ENCODE measurements at regions not wholly inside any gene's neighbourhood (a gene's known extent, or its start where the extent isn't known, plus 50 kb on each side); places are given as distances from the start of the nearest gene placed in this dataset.

DNA sequence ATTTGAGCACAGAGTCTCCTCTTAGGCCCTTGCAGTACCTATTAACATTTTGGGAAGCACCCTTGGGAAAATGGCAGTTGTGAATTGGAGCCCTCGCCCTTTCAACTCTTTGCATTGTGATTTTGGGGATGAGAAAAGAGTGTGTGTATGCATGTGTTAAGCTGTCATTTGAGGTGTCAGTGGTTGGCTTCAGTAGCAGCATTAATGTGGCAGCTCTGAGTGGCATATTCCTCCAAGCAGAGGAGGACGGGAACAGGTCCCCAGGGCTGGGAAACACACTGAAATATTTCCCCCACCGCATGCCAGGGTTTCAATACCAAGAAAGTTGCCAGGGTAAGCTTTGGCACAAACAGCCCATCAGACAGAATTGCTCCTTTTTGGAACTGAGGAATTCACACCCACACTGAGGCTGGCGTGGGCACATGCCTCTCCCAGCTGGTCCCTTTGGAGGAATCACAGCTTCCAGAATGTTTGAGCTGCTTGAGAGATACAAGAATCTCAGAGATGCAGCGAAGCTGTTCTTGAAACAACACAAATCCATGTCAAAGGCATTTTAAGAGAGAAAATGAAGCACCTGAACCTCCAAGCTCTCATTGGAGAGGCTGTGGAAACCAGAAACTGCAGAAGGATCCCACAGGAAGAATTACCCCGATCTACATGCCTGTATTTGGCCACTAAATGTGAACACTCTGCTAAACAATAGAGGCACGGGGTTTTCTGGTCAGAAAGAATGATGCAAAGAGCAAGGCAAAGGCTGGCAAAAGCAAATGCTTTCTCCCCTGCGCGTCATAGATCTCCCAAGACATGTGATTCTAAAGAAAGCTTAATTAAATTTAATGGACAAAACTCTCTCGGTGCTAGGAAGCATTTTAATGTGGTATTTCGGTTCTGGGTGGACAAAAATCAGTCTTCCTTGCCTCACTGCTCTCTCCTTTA, 67.2 kb upstream of the RCN1 start:
- no peaks in the 10 kb centered on the region for H3K9me3 ChIP-seq
- 77% methylated on average over 11 of the region's 11 CpGs for WGBS, 2 donors
- H3K27ac ChIP-seq: no peak overlapping the region
- H3K4me3 ChIP-seq: no peak overlapping the region
- no peaks in the 10 kb centered on the region for H3K36me3 ChIP-seq
- TF ChIP-seq, protein P1, sequence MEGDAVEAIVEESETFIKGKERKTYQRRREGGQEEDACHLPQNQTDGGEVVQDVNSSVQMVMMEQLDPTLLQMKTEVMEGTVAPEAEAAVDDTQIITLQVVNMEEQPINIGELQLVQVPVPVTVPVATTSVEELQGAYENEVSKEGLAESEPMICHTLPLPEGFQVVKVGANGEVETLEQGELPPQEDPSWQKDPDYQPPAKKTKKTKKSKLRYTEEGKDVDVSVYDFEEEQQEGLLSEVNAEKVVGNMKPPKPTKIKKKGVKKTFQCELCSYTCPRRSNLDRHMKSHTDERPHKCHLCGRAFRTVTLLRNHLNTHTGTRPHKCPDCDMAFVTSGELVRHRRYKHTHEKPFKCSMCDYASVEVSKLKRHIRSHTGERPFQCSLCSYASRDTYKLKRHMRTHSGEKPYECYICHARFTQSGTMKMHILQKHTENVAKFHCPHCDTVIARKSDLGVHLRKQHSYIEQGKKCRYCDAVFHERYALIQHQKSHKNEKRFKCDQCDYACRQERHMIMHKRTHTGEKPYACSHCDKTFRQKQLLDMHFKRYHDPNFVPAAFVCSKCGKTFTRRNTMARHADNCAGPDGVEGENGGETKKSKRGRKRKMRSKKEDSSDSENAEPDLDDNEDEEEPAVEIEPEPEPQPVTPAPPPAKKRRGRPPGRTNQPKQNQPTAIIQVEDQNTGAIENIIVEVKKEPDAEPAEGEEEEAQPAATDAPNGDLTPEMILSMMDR (IDR thresholded peaks at IDR 0.05): no peak
- peaks cover 0 to 15% (median 4%) of the 10 kb centered on the region in 7 donors for H3K27me3 ChIP-seq
- no peaks in the 10 kb centered on the region for H3K4me1 ChIP-seq
- DNase-seq (no peak), ATAC-seq (no peak)
- intact Hi-C loops (cut with DNase I): no loop called here

- intact Hi-C loops (cut with DNase I): no loop called here
- Histone ChIP-seq H3K4me3 (no peak overlapping the region), H3K4me1 (no peaks in the 10 kb centered on the region), H3K27me3 (peaks cover 0 to 28% (median 14%) of the 10 kb centered on the region in 7 donors), H3K36me3 (no peaks in the 10 kb centered on the region), H3K27ac (no peak overlapping the region), H3K9me3 (no peaks in the 10 kb centered on the region)
- ATAC-seq: no peak
- WGBS, 2 donors: 89 to 90% methylated on average over 2 of the region's 2 CpGs
- TF ChIP-seq, protein P1 (IDR thresholded peaks at IDR 0.05): no peak
- DNase-seq: no peak
These were observed 72.2 kb upstream of the RCN1 start for GRCh38 chr11:32018672-32019071.

DNA sequence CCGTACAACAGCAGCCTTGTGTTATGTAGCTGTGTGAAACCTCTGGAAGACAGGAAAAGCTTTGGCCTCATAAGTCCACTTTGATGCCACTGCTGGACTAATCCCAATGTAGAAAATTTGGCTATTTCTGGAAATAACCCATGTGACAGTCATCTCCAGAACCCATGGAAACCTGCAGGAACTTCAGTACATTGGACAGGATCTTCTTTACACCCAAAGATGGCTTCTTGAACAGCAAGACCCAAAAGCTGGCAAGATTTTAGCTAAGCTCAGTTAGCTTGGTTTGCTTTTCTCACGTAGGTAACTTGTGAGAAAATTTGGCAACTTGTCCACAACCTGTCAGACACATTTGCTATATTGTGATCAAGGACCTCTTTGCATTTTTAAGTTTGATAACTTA, 74.8 kb upstream of the RCN1 start:
- intact Hi-C loops (cut with DNase I): no loop called here
- Histone ChIP-seq H3K4me1 (no peaks in the 10 kb centered on the region), H3K27me3 (peaks cover 0 to 42% (median 18%) of the 10 kb centered on the region in 7 donors), H3K9me3 (no peaks in the 10 kb centered on the region), H3K36me3 (no peaks in the 10 kb centered on the region), H3K27ac (no peak overlapping the region), H3K4me3 (no peak overlapping the region)
- ATAC-seq (no peak), DNase-seq (no peak)
- TF ChIP-seq, protein P1 (IDR thresholded peaks at IDR 0.05): no peak
- 66% methylated on average over 2 of the region's 2 CpGs for WGBS, 2 donors

GRCh38 chr11:32015427-32015826, 75.4 kb upstream of the RCN1 start:
- no peak for DNase-seq
- intact Hi-C loops (cut with DNase I): no loop called here
- WGBS, 2 donors: 67 to 68% methylated on average over 4 of the region's 4 CpGs
- Histone ChIP-seq H3K4me1 (no peaks in the 10 kb centered on the region), H3K4me3 (no peak overlapping the region), H3K9me3 (no peaks in the 10 kb centered on the region), H3K27me3 (peaks cover 0 to 43% (median 20%) of the 10 kb centered on the region in 7 donors), H3K27ac (no peak overlapping the region), H3K36me3 (no peaks in the 10 kb centered on the region)
- TF ChIP-seq, protein P1 (IDR thresholded peaks at IDR 0.05): no peak
- ATAC-seq: no peak
